Muscle of leg (tissue), 3 donors: ENCODE measurements at regions not wholly inside any gene's neighbourhood (a gene's known extent, or its start where the extent isn't known, plus 50 kb on each side); places are given as distances from the start of the nearest gene placed in this dataset.

Source experiments
- DNase-seq: peaks from one replicate; pipeline ENCODE4 v3.0.0; 2013
- H3K27ac ChIP-seq: one replicate; pipeline ENCODE4 v1.5.1; 2013; ENCODE audit warnings: mild to moderate bottlenecking, low read length, control low read depth
- H3K27me3 ChIP-seq: one replicate; pipeline ENCODE4 v1.6.1; 2013; ENCODE audit warnings: low read length; ENCODE audit not compliant: control insufficient read depth, insufficient read depth
- H3K36me3 ChIP-seq: one replicate; pipeline ENCODE4 v1.6.1; 2013; ENCODE audit warnings: low read length; ENCODE audit not compliant: control insufficient read depth, insufficient read depth
- H3K4me1 ChIP-seq: one replicate; pipeline ENCODE4 v1.6.1; 2013; ENCODE audit warnings: low read length; ENCODE audit not compliant: control insufficient read depth, insufficient read depth
- H3K4me3 ChIP-seq: one replicate; pipeline ENCODE4 v1.5.1; 2013; ENCODE audit warnings: low read length, control low read depth
- H3K9me3 ChIP-seq: replicated peaks from 2 replicates; pipeline ENCODE4 v1.6.1; 2013; ENCODE audit warnings: low read depth, low read length; ENCODE audit not compliant: control insufficient read depth
- WGBS: methylation state at CpG from one replicate; pipeline ENCODE4 v1.1.5; 2013; ENCODE audit warnings: missing lambda C conversion rate; ENCODE audit not compliant: insufficient coverage; 5-methylcytosine and 5-hydroxymethylcytosine counted together

- Histone ChIP-seq H3K36me3 (no peaks in the 10 kb centered on the region), H3K27ac (no peak overlapping the region), H3K4me3 (no peak overlapping the region), H3K9me3 (no peaks in the 10 kb centered on the region), H3K4me1 (no peaks in the 10 kb centered on the region), H3K27me3 (peaks cover 6% of the 10 kb centered on the region)
- no peak for DNase-seq
Measured at GRCh38 chr21:37967036-37967435, 50.8 kb upstream of the KCNJ6 start.

DNA sequence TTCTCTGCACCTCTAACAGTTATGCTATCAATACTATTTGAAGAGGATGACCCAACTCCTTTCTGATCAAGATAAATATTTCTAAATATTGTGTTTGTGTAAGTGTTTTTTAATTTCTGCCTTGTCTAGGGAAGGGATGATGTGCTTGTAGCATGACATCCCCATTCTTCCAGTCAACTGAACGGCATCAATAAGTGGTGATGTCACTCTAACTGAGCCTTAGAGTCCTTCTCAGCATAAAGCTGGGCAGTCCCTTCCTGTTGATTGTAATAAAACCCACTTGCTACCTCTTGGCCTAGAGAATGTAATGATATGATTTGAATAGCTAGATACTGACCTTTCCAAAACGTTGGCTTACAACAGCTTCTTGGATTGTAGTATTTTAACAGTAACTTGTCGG lies 52.5 kb upstream of the KCNJ6 start:
- H3K36me3 ChIP-seq = no peaks in the 10 kb centered on the region
- DNase-seq = no peak
- H3K27me3 ChIP-seq = peaks cover 7% of the 10 kb centered on the region
- H3K9me3 ChIP-seq = no peaks in the 10 kb centered on the region
- no peak overlapping the region for H3K27ac ChIP-seq
- no CpG with 5 or more reads among the region's 3 CpGs for WGBS
- H3K4me3 ChIP-seq = no peak overlapping the region
- no peaks in the 10 kb centered on the region for H3K4me1 ChIP-seq

- WGBS = 0% methylated on average over 1 of the region's 4 CpGs
- H3K36me3 ChIP-seq = no peaks in the 10 kb centered on the region
- H3K4me1 ChIP-seq = no peaks in the 10 kb centered on the region
- no peak overlapping the region for H3K4me3 ChIP-seq
- H3K27ac ChIP-seq = no peak overlapping the region
- DNase-seq = no peak
- no peaks in the 10 kb centered on the region for H3K9me3 ChIP-seq
- peaks cover 5% of the 10 kb centered on the region for H3K27me3 ChIP-seq
Measured at GRCh38 chr21:37970548-37970947, 54.3 kb upstream of the KCNJ6 start.

GRCh38 chr21:37971390-37971950 lies 55.2 kb upstream of the KCNJ6 start:
- Histone ChIP-seq H3K9me3 (no peaks in the 10 kb centered on the region), H3K36me3 (no peaks in the 10 kb centered on the region), H3K27ac (no peak overlapping the region), H3K27me3 (peaks cover 5% of the 10 kb centered on the region), H3K4me1 (no peaks in the 10 kb centered on the region), H3K4me3 (no peak overlapping the region)
- no peak for DNase-seq
- 62% methylated on average over 5 of the region's 6 CpGs for WGBS

DNA sequence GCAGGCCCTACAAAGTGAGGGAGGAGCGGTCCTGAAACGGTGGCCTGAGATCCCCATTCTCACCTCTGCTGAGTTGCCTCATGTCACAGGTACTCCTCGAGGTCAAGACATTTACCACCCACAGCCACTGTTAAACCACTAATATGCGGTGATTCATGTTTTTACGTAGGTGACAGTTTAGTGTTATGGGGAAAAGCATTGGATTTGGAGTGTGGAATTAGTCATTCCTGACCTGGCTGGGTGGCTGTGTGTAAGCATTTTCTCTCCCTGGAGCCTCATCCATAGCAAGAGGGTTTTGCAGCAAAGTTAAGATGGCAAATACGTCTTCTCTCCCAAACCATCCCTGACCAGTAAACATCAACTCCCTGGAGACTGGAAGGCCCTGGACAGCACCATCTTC lies 57.8 kb upstream of the KCNJ6 start:
- H3K4me1 ChIP-seq = no peaks in the 10 kb centered on the region
- no peak overlapping the region for H3K4me3 ChIP-seq
- 83% methylated on average over 1 of the region's 6 CpGs for WGBS
- peaks cover 3% of the 10 kb centered on the region for H3K27me3 ChIP-seq
- no peaks in the 10 kb centered on the region for H3K36me3 ChIP-seq
- no peak for DNase-seq
- no peak overlapping the region for H3K27ac ChIP-seq
- no peaks in the 10 kb centered on the region for H3K9me3 ChIP-seq

DNA sequence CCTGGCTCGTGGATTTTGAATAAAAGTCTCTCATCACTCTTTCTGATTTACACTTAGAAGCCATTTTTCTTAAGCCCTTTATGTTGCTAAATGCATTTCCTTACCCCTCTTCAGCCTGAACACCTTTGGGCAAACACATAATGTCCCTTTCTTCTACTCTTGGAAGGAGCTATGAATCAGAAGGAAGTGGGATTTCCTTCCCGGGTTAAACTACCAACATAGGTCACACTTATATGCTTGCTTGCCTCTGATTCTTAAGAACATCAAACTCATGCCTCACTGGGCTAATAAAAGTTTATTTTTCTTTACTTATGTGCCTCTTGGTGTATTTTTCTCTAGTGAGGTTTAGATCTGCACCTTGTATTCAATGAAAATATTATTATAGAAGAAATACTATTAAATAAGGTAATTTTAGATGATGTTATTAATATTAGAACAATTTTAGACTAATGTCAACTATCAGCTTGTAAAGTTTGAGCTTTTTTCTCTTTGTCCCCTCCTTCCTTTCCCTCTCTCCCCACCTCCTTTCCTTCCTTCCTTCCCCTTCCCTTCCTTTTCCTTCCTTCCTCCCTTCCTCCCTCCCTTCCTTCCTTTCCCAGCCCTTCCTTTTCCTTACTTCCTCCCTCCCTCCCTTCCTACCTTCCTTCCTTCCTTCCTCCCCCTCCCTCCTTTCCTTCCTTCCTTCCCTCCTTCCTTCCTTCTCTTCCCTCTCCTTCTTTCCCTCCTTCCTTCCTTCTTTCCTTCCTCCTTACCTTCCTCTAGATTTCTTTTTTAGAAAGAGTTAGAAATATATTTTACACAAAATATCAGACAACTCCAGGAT lies 66.5 kb upstream of the KCNJ6 start:
- H3K36me3 ChIP-seq = no peaks in the 10 kb centered on the region
- H3K4me3 ChIP-seq = no peak overlapping the region
- WGBS = no CpG with 5 or more reads among the region's 2 CpGs

DNA sequence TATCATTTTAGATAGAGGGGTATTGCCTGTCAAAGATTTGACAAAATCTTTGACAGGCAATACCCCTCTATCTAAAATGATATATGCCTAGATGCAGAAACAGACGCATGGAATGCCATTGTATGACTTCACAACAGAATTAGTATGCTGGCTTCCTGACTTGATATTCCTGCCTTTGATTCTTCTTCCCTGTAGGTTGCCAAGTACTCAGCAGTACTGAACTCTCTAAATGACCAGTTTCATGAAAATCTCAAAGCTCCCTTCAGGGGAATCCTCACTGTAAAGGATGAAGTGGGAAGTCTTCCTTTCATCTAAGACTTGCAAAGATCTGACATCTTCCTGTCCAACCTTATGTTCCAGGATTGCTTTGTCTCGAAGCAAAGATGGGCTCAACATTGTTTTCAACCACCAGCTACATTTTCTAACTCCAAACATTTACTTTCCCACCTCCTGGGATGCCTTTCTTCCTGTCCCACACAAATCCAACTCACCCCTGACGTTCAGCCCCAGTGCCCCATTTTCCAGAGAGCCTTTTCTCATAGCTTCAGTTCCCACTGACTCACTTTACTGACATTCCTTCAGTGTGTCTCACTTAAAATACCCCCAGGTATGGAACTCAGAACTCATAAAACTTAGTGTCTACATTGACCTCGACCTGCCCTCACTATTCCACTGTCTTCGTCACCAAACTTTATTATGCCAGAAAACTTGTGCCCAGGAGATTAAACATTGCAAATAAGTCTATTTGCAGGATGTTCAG lies 67.3 kb upstream of the KCNJ6 start:
- Histone ChIP-seq H3K27ac (no peak overlapping the region), H3K9me3 (no peaks in the 10 kb centered on the region), H3K4me1 (no peaks in the 10 kb centered on the region), H3K4me3 (no peak overlapping the region), H3K36me3 (no peaks in the 10 kb centered on the region), H3K27me3 (peaks cover 2% of the 10 kb centered on the region)
- no peak for DNase-seq
- 63% methylated on average over 3 of the region's 5 CpGs for WGBS

More for the DNA sequence above, 66.5 kb upstream of the KCNJ6 start:
- H3K27me3 ChIP-seq = peaks cover 2% of the 10 kb centered on the region
- no peaks in the 10 kb centered on the region for H3K9me3 ChIP-seq
- H3K4me1 ChIP-seq = no peaks in the 10 kb centered on the region
- no peak overlapping the region for H3K27ac ChIP-seq
- DNase-seq = no peak

DNA sequence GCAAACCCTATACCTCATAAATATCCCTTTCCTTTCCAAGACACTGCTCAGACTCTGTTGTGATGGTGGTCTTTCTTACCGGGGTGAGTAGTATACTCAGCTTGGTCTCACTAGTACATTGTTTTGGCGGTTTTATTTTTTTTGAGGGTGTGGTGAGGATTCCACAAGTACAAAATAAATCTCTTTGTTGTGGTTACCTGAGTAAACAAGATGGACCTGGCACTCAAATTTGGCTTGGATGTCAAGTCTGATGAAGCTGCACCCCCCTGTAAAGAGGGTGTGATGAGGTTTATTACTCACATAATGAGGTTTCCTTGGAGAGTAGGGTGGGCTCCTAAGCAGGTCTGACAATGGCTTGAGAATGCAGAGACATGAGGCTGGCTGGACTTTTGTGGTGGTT lies 68.2 kb upstream of the KCNJ6 start:
- Histone ChIP-seq H3K27me3 (peaks cover 2% of the 10 kb centered on the region), H3K4me3 (no peak overlapping the region), H3K9me3 (no peaks in the 10 kb centered on the region), H3K4me1 (no peaks in the 10 kb centered on the region), H3K27ac (no peak overlapping the region), H3K36me3 (no peaks in the 10 kb centered on the region)
- WGBS = no CpG with 5 or more reads among the region's 2 CpGs
- DNase-seq = no peak

DNA sequence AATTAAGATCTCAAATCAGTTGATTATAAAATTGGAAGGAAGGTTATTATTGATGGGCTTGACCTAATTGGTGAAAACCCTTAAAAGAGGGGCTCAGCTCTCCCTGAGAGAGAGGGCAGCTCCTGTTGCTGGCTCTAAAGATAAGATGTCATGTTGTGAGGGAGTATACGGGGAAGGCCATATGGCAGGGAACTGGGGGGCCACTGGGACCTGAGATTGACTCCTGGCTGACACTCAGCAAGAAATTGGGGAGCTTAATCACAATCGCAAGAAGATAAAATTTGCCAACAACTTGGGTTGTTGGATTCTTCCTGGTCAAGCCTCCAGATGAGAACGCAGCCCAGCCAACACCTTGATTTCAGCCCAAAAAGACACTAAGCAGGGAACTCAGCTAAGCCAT lies 69.7 kb upstream of the KCNJ6 start:
- H3K4me1 ChIP-seq = no peaks in the 10 kb centered on the region
- H3K4me3 ChIP-seq = no peak overlapping the region
- H3K36me3 ChIP-seq = no peaks in the 10 kb centered on the region
- 86% methylated on average over 2 of the region's 3 CpGs for WGBS
- DNase-seq = no peak
- no peak overlapping the region for H3K27ac ChIP-seq
- no peaks in the 10 kb centered on the region for H3K9me3 ChIP-seq
- H3K27me3 ChIP-seq = peaks cover 2% of the 10 kb centered on the region

- Histone ChIP-seq H3K27ac (no peak overlapping the region), H3K9me3 (no peaks in the 10 kb centered on the region), H3K4me1 (no peaks in the 10 kb centered on the region), H3K27me3 (peaks cover 2% of the 10 kb centered on the region), H3K36me3 (no peaks in the 10 kb centered on the region), H3K4me3 (no peak overlapping the region)
- 20% methylated on average over 1 of the region's 5 CpGs for WGBS
- no peak for DNase-seq
Measured at GRCh38 chr21:37986751-37987399, 70.6 kb upstream of the KCNJ6 start.
